SK-N-MC (cell line): ENCODE measurements at regions not wholly inside any gene's neighbourhood (a gene's known extent, or its start where the extent isn't known, plus 50 kb on each side); places are given as distances from the start of the nearest gene placed in this dataset.

Experiments used
- DNase-seq: peaks from one replicate; pipeline ENCODE4 v3.0.0-alpha.2; 2011; ENCODE audit warnings: low read depth, low spot score
- H3K27ac ChIP-seq: fragments of 200-600 bp; sonication (generic); 2 replicates; pipeline ENCODE4 v1.5.1; 2016; ENCODE audit warnings: mixed run types
- H3K36me3 ChIP-seq: fragments of 200-600 bp; sonication (generic); 2 replicates; pipeline ENCODE4 v1.6.1; 2017; ENCODE audit warnings: antibody characterized with exemption, low read length, mixed read lengths; ENCODE audit not compliant: insufficient read depth
- H3K4me3 ChIP-seq: fragments of 200-600 bp; sonication (generic); 2 replicates; pipeline ENCODE4 v1.5.1; 2016
- H3K9ac ChIP-seq: fragments of 200-600 bp; sonication (generic); 2 replicates; pipeline ENCODE4 v1.8.0; 2017; ENCODE audit warnings: mixed run types, mixed read lengths; ENCODE audit not compliant: insufficient read length
- H3K9me3 ChIP-seq: fragments of 200-600 bp; sonication (generic); 2 replicates; pipeline ENCODE4 v1.6.1; 2017; ENCODE audit warnings: low read depth, mild to moderate bottlenecking, antibody characterized with exemption, low read length, moderate library complexity, mixed read lengths
- EZH2 ChIP-seq: fragments of 200-600 bp; sonication (generic); IDR thresholded peaks from one replicate; pipeline ENCODE4 v1.6.1; 2017; ENCODE audit warnings: antibody characterized with exemption
- FOXP2 ChIP-seq: optimal IDR thresholded peaks from 2 replicates; pipeline ENCODE3; 2011; ENCODE audit warnings: mild to moderate bottlenecking, moderate library complexity; ENCODE audit not compliant: insufficient read depth; ENCODE audit errors: extremely low read length, control extremely low read depth
- POLR2AphosphoS5 ChIP-seq: IDR thresholded peaks from 2 replicates; pipeline ENCODE4 v1.6.1; 2012; ENCODE audit warnings: mild to moderate bottlenecking, low read depth, low read length, borderline replicate concordance

GRCh38 chr15:96066852-96067495 lies 263.5 kb upstream of the NR2F2 start:
- Histone ChIP-seq H3K27ac (no peak overlapping the region), H3K36me3 (no peaks in the 10 kb centered on the region), H3K4me3 (no peak overlapping the region), H3K9me3 (no peaks in the 10 kb centered on the region), H3K9ac (no peak overlapping the region)
- DNase-seq, result no peak
- TF ChIP-seq FOXP2, result no peak
- no peak for TF ChIP-seq POLR2AphosphoS5
- TF ChIP-seq EZH2, result no peak

DNA sequence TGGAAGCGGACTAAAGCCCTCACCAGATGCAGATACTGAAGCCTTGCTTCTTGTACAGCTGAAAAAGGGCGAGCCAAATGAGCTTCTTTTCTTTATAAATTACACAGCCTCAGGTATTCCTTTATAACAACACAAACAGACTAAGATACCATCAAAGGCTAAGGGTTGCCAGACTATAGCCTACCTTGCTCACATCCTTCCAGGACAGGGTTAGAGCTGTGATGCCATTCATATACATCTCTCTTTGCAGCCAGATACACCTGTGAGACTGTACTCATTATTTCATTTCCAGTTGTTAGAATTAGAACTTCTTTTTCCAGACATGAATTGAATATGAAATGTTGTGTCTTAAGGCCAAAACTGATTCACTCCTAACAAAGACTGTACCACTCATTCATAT lies 262.8 kb upstream of the NR2F2 start:
- H3K27ac ChIP-seq, result no peak overlapping the region
- H3K4me3 ChIP-seq, result no peak overlapping the region
- H3K9me3 ChIP-seq, result no peaks in the 10 kb centered on the region
- no peak for DNase-seq
- H3K36me3 ChIP-seq, result no peaks in the 10 kb centered on the region
- TF ChIP-seq POLR2AphosphoS5 (no peak), FOXP2 (no peak), EZH2 (no peak)
- no peak overlapping the region for H3K9ac ChIP-seq

GRCh38 chr15:96068897-96069296 lies 261.6 kb upstream of the NR2F2 start:
- DNase-seq, result no peak
- TF ChIP-seq POLR2AphosphoS5, result no peak
- no peak for TF ChIP-seq EZH2
- TF ChIP-seq FOXP2, result no peak
- Histone ChIP-seq H3K27ac (no peak overlapping the region), H3K9ac (no peak overlapping the region), H3K4me3 (no peak overlapping the region), H3K9me3 (no peaks in the 10 kb centered on the region), H3K36me3 (no peaks in the 10 kb centered on the region)

- DNase-seq, result no peak
- Histone ChIP-seq H3K9me3 (no peaks in the 10 kb centered on the region), H3K9ac (no peak overlapping the region), H3K36me3 (no peaks in the 10 kb centered on the region), H3K27ac (no peak overlapping the region), H3K4me3 (no peak overlapping the region)
- TF ChIP-seq EZH2 (no peak), FOXP2 (no peak), POLR2AphosphoS5 (no peak)
These were observed 259.9 kb upstream of the NR2F2 start for GRCh38 chr15:96070636-96071035.

DNA sequence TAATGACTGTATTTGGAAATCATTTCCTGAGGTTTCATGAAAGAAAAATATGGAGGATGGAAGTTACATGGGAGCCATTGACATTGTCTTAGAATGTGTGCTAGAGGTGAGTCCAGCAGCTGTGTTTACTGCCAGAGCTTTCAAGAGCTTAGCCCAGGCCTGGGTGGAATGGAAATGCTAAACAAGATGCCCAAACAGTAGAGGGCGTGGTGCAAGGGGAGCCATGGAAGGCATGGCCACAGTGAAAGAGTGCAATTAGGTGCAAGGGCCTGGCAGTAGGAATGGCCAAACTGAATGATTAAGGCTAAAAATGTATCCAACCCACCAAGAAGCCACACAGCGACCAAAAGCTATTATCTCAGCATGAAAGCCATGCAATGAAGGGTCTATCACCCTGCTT lies 257.7 kb upstream of the NR2F2 start:
- Histone ChIP-seq H3K4me3 (no peak overlapping the region), H3K27ac (no peak overlapping the region), H3K36me3 (no peaks in the 10 kb centered on the region), H3K9ac (no peak overlapping the region), H3K9me3 (no peaks in the 10 kb centered on the region)
- TF ChIP-seq FOXP2 (no peak), EZH2 (no peak), POLR2AphosphoS5 (no peak)
- no peak for DNase-seq

GRCh38 chr15:96073908-96074307 lies 256.6 kb upstream of the NR2F2 start:
- no peaks in the 10 kb centered on the region for H3K9me3 ChIP-seq
- H3K9ac ChIP-seq, result no peak overlapping the region
- TF ChIP-seq POLR2AphosphoS5, result no peak
- no peak for TF ChIP-seq FOXP2
- TF ChIP-seq EZH2, result no peak
- H3K36me3 ChIP-seq, result no peaks in the 10 kb centered on the region
- no peak overlapping the region for H3K27ac ChIP-seq
- H3K4me3 ChIP-seq, result no peak overlapping the region
- no peak for DNase-seq

GRCh38 chr15:96075895-96076294 lies 254.6 kb upstream of the NR2F2 start:
- no peak overlapping the region for H3K9ac ChIP-seq

GRCh38 chr15:96076350-96076749 lies 254.2 kb upstream of the NR2F2 start:
- DNase-seq, result no peak
- H3K27ac ChIP-seq, result no peak overlapping the region
- no peaks in the 10 kb centered on the region for H3K36me3 ChIP-seq
- H3K9me3 ChIP-seq, result no peaks in the 10 kb centered on the region
- TF ChIP-seq FOXP2 (no peak), POLR2AphosphoS5 (no peak), EZH2 (no peak)
- H3K4me3 ChIP-seq, result no peak overlapping the region
- H3K9ac ChIP-seq, result no peak overlapping the region

More at GRCh38 chr15:96075895-96076294, 254.6 kb upstream of the NR2F2 start:
- no peaks in the 10 kb centered on the region for H3K9me3 ChIP-seq
- DNase-seq, result no peak
- TF ChIP-seq EZH2 (no peak), POLR2AphosphoS5 (no peak)
- H3K36me3 ChIP-seq, result no peaks in the 10 kb centered on the region
- H3K27ac ChIP-seq, result no peak overlapping the region
- no peak overlapping the region for H3K4me3 ChIP-seq

DNA sequence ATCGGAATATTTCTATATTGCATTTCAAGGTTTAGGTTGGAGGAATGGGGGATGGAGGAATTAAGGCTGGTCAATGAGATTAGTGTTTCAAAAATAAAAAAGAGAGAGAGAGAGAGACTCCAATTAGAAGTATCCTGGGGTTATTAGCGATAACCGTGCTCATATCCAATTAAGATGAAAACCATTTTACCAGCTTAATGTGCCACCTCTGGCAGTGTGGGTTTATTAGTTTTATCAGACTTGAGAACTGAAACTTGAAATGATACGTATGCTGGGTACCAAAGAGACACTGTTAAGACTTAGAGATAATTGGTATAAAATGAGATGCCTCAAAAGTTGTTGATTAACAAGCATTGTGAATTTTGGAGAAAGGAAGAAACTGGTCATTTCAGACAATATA lies 251.5 kb upstream of the NR2F2 start:
- Histone ChIP-seq H3K27ac (no peak overlapping the region), H3K9me3 (no peaks in the 10 kb centered on the region), H3K4me3 (no peak overlapping the region), H3K9ac (no peak overlapping the region), H3K36me3 (no peaks in the 10 kb centered on the region)
- DNase-seq, result no peak
- TF ChIP-seq EZH2, result no peak
- TF ChIP-seq POLR2AphosphoS5, result no peak
- TF ChIP-seq FOXP2, result no peak
